Neural crest cell (in vitro differentiated cells): ENCODE measurements at regions not wholly inside any gene's neighbourhood (a gene's known extent, or its start where the extent isn't known, plus 50 kb on each side); places are given as distances from the start of the nearest gene placed in this dataset.

Experiments used
- DNase-seq: peaks from one replicate; pipeline ENCODE4 v3.0.0; 2021; ENCODE audit warnings: low read depth, mixed read lengths, low spot score
- H3K27ac Mint-ChIP-seq: one replicate; pipeline ENCODE4 v1.8.0; 2021; ENCODE audit warnings: mild to moderate bottlenecking, mixed read lengths; ENCODE audit not compliant: unreplicated experiment
- H3K27me3 Mint-ChIP-seq: 2 replicates; pipeline ENCODE4 v1.8.0; 2021; ENCODE audit warnings: low read depth, mild to moderate bottlenecking, mixed read lengths
- H3K36me3 Mint-ChIP-seq: 2 replicates; pipeline ENCODE4 v1.8.0; 2021; ENCODE audit warnings: low read depth, mild to moderate bottlenecking, mixed read lengths
- H3K4me1 Mint-ChIP-seq: 2 replicates; pipeline ENCODE4 v1.8.0; 2021; ENCODE audit warnings: mixed read lengths
- H3K4me3 Mint-ChIP-seq: one replicate; pipeline ENCODE4 v1.8.0; 2021; ENCODE audit warnings: mild to moderate bottlenecking, mixed read lengths
- H3K9me3 Mint-ChIP-seq: 2 replicates; pipeline ENCODE4 v1.8.0; 2021; ENCODE audit warnings: mixed read lengths
- TF ChIP-seq, protein P1 (sequence below): fragments of 200-600 bp; sonication (generic); conservative IDR thresholded peaks from 2 replicates; pipeline ENCODE4 v1.5.0; 2021; ENCODE audit warnings: antibody characterized with exemption, mild to moderate bottlenecking

DNA sequence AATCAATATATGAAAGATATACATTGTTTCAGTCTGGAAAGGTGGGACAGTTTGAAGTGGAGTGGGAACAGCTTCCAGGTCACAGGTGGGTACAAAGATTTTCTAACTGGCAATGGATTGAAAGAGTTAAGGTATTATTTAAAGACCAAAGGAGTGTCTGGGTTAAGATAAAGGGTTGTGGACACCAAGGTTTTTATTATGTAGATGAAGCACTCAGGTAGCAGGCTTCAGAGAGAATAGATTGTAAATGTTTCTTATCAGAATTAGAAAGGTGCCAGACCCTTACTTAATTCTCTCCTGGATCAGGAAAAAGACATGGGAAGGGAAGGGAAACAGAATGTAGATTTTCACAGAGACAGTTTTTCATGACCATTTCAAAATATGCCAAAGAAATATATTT lies 1174.8 kb downstream of the MAT2B start:
- Mint-ChIP-seq H3K4me1 (no peaks in the 10 kb centered on the region), H3K27ac (no peak overlapping the region), H3K27me3 (no peaks in the 10 kb centered on the region), H3K36me3 (no peaks in the 10 kb centered on the region), H3K9me3 (no peaks in the 10 kb centered on the region), H3K4me3 (no peak overlapping the region)
- no peak for DNase-seq
- TF ChIP-seq, protein P1, sequence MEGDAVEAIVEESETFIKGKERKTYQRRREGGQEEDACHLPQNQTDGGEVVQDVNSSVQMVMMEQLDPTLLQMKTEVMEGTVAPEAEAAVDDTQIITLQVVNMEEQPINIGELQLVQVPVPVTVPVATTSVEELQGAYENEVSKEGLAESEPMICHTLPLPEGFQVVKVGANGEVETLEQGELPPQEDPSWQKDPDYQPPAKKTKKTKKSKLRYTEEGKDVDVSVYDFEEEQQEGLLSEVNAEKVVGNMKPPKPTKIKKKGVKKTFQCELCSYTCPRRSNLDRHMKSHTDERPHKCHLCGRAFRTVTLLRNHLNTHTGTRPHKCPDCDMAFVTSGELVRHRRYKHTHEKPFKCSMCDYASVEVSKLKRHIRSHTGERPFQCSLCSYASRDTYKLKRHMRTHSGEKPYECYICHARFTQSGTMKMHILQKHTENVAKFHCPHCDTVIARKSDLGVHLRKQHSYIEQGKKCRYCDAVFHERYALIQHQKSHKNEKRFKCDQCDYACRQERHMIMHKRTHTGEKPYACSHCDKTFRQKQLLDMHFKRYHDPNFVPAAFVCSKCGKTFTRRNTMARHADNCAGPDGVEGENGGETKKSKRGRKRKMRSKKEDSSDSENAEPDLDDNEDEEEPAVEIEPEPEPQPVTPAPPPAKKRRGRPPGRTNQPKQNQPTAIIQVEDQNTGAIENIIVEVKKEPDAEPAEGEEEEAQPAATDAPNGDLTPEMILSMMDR: no peak

DNA sequence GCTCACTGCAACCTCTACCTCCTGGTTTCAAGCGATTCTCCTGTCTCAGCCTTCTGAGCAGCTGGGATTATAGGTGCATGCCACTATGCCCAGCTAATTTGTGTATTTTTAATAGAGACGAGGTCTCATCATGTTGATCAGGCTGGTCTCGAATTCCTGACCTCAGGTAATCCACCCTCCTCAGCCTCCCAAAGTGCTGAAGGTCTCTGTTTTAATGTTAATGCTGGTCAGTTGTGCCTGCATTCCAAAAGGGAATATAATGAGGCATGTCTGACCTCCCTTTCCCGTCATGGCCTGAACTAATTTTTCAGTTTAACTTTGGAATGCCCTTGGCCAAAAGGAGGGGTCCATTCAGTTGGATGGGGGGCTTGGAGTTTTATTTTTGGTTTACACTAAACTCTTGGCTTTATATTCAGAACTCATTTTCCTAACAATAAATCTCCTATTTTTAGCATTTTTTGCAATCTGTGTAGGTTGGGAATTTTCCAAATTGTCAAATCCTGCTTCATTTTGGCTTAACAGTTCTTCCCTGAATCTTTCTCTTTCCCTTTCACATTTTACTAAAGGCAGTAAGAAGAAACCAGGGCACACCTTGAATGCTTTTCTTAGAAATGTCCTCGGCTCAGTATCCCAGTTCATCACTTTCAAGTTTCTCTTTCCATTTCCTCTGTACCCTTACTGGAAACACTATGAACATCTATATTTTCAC lies 1175.5 kb downstream of the MAT2B start:
- TF ChIP-seq, protein P1: no peak
- Mint-ChIP-seq H3K4me1 (no peaks in the 10 kb centered on the region), H3K27me3 (no peaks in the 10 kb centered on the region), H3K9me3 (no peaks in the 10 kb centered on the region), H3K27ac (no peak overlapping the region), H3K36me3 (no peaks in the 10 kb centered on the region), H3K4me3 (no peak overlapping the region)
- no peak for DNase-seq

DNA sequence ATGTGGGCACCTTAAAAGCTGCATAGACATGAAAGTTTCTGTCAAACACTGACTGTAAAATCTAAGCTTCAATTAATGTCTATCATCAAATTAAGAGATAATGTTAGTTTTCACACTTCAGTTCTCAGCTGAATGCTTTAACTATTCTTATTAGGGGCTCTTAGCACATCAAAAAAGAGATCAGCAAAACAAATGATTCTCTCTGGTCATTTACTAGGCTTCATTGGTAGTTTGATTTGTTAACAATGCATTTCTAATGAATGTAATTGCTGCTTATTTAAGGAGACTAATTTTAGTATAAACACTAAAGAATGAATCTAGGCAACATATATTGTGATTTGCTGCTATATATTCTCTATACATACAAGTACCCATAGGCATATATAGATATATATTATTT lies 1182.0 kb downstream of the MAT2B start:
- no peak for DNase-seq
- no peaks in the 10 kb centered on the region for H3K4me1 Mint-ChIP-seq
- H3K36me3 Mint-ChIP-seq: no peaks in the 10 kb centered on the region
- H3K27ac Mint-ChIP-seq: no peak overlapping the region
- H3K27me3 Mint-ChIP-seq: no peaks in the 10 kb centered on the region
- H3K4me3 Mint-ChIP-seq: no peak overlapping the region
- TF ChIP-seq, protein P1: no peak
- H3K9me3 Mint-ChIP-seq: no peaks in the 10 kb centered on the region

DNA sequence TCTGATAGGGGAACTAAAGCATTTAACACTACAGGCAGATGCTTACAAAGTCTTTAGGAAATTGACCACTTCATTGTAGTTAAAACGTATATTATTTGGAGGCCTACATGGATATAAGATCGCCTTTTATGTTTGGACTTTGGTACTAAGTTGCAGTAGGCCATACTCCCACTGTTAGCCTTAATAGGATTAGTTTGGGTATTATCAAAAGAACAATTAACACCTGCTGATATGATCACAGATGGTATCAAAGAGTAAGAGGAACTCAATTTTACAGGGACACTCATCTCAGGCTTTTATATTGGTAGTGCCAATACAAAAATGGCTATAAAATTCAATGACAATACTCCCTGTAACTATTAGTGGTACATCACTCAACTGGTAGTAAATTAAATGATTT lies 1183.0 kb downstream of the MAT2B start:
- Mint-ChIP-seq H3K4me3 (no peak overlapping the region), H3K9me3 (no peaks in the 10 kb centered on the region), H3K27me3 (no peaks in the 10 kb centered on the region), H3K27ac (no peak overlapping the region), H3K36me3 (no peaks in the 10 kb centered on the region), H3K4me1 (no peaks in the 10 kb centered on the region)
- no peak for DNase-seq
- TF ChIP-seq, protein P1: no peak

DNA sequence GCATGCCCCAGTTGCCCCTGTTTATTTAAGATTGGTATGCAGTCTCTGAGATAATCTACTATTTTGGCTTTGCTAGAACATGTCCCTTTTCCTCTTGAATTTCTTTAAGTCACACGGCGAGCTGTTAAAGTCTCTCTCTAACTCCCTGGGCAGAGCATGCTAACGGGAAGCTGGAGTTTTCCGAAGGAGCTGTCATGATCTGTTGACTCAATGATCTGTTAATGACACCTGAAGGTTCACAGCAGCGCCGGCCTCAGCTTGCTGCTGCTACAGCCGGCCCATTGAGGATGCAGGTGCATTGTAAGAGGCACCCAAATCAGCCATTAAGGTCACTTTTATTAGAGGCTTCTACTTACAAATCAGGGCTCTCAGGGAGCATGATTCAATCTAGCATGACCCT lies 1203.4 kb downstream of the MAT2B start:
- Mint-ChIP-seq H3K27me3 (no peaks in the 10 kb centered on the region), H3K9me3 (no peaks in the 10 kb centered on the region), H3K4me3 (no peak overlapping the region), H3K27ac (no peak overlapping the region), H3K36me3 (no peaks in the 10 kb centered on the region), H3K4me1 (no peaks in the 10 kb centered on the region)
- no peak for DNase-seq
- TF ChIP-seq, protein P1: no peak
